ENCODE measurements at regions not wholly inside any gene's neighbourhood (a gene's known extent, or its start where the extent isn't known, plus 50 kb on each side); places are given as distances from the start of the nearest gene placed in this dataset.

DNA sequence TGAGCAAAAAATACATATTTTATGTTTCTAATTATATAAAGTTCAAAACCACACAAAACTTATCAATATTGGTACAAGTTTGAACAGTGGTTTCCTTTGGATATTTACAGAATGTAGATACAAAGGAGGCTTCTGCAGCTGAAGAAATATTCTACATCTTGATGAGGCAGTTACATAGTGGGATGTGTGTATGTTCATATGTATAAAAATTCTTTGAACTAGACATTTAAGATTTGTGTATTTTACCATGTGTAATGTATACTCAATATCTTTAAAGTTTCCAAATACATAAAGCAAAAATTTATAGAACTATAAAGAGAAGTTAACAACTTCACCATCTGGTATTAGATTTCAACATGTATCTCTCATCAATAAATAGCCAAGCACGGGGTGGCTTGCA lies 80.7 kb upstream of the TNFSF4 start:
- TF ChIP-seq, protein P1, sequence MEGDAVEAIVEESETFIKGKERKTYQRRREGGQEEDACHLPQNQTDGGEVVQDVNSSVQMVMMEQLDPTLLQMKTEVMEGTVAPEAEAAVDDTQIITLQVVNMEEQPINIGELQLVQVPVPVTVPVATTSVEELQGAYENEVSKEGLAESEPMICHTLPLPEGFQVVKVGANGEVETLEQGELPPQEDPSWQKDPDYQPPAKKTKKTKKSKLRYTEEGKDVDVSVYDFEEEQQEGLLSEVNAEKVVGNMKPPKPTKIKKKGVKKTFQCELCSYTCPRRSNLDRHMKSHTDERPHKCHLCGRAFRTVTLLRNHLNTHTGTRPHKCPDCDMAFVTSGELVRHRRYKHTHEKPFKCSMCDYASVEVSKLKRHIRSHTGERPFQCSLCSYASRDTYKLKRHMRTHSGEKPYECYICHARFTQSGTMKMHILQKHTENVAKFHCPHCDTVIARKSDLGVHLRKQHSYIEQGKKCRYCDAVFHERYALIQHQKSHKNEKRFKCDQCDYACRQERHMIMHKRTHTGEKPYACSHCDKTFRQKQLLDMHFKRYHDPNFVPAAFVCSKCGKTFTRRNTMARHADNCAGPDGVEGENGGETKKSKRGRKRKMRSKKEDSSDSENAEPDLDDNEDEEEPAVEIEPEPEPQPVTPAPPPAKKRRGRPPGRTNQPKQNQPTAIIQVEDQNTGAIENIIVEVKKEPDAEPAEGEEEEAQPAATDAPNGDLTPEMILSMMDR (IDR thresholded peaks at IDR 0.05) = no peak
- no peak for TF ChIP-seq POLR2A (IDR thresholded peaks at IDR 0.05)

Measured in adrenal gland (tissue), 5 donors.